Tongue (tissue), 1 donor: ENCODE measurements at regions not wholly inside any gene's neighbourhood (a gene's known extent, or its start where the extent isn't known, plus 50 kb on each side); places are given as distances from the start of the nearest gene placed in this dataset.

Experiments used
- DNase-seq: peaks from one replicate; pipeline ENCODE4 v3.0.0-alpha.2; 2015

GRCh38 chr5:82356808-82357671 lies 78.9 kb upstream of the RPS23 start:
- DNase-seq: peak; percentile 80

GRCh38 chr5:82356021-82356420 lies 77.9 kb upstream of the RPS23 start:
- no peak for DNase-seq

DNA sequence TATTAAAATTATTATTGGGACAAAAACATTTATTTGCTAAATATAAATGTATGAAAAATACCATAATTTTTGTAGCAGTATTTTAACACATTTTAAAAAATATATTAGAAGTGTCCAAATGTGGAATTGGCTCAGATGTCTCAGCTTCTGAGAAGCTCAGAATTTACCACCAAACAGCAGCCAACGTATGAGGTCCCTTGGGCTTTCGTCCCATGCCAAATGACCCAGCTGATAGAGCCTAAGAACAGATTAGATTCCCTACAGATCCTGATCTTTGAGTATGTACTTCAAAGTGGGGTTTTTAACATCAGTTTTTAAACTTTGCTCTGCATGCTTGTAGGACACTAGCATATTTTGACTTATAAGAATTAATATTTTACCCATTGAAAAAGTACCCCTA lies 77.3 kb upstream of the RPS23 start:
- no peak for DNase-seq

DNA sequence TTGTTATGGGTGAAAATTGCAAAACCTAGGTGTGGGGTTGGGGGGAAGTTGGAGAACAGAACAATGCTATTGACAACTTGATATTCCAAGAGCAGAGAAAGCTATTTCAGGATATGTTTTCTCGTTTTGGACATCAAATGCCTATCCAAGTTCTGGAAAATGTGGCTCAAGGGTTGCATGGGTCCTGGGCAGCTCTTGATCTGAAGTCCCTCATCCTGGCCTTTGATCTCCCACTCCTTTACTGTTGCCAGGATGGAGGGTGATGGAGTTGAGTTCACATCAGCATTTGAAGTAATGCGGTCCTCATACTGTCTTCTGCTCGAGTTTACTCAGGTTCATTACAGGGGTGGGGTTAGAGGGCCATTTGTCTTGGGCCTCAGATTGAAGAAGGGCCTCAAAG lies 76.9 kb upstream of the RPS23 start:
- DNase-seq: no peak

- DNase-seq: no peak
These were observed 76.4 kb upstream of the RPS23 start for GRCh38 chr5:82354543-82354942.

DNA sequence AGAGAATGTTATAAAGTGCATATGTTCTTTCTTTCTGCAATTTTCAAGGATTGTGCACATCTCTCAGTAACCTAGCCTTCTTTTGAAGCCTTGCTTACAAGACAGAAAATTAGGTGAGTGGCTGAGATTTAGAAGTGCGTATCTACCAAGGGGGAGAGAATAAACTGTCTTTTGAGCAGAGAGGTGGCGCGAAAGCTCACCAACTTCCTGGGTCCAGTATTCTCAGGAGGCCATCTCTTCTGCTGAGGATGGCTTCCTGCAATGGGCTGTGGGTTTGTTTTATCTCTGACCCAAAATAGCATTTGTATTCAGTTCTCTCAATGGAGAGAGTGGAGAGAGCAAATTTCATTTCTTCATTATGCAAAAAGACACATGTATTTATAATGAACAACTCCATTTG lies 75.4 kb upstream of the RPS23 start:
- no peak for DNase-seq

GRCh38 chr5:82352146-82352791 lies 74.1 kb upstream of the RPS23 start:
- no peak for DNase-seq

DNA sequence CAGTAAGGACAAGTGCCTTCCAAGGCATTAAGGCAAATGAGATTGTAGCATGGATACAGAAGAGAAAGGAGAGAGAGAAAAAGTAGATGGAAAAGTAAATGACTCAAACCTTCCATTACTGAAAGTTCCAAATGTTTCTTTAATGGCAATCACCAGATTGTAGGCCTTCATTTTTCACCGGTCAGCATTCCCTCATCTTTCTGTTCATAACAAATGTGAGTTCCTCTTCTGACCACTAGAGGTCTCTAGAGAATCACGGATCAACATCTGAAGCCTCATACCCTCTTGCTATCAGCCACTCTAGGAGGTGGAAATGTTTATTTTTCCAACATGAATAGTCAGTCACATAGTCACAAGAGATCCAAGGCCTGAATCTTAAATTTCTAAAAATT lies 73.6 kb upstream of the RPS23 start:
- peak; percentile 90 for DNase-seq

- no peak for DNase-seq
These were observed 73.1 kb upstream of the RPS23 start for GRCh38 chr5:82351297-82351696.

- no peak for DNase-seq
These were observed 71.5 kb upstream of the RPS23 start for GRCh38 chr5:82349652-82350051.

GRCh38 chr5:82348784-82349425 lies 70.8 kb upstream of the RPS23 start:
- DNase-seq: peak; percentile 64

DNA sequence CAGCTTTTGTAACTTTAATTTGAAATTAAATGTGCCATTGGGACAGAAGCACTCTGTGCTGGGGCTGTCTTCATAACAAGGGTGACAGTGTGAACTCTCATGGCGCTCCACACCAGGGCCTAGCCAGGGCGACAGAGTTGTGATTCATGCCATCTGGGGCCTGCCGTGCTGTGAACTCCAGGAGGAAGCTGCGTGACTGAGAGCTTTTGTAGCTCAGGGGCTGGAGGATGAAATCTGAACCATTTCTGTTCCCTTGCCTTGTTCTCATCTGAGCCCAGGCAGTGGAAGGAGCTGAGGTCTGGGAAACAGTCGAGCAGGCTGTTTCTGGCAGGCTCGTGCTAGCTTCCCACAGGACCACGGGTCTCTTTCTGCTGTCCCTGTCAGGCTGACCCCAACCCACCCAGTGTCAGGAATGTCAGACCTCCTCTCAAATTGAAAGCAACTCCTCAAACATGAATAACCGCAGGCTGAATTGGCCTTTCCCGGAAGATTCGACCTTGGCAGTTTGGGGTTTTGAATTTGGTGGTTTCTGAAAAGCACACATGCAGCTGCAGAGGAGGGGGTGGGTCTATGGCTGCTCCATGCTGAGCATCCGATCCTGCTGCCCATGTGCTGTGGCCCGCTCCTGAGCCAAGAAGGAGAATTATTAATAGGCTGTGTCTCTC lies 69.2 kb upstream of the RPS23 start:
- DNase-seq: peak; percentile 88

DNA sequence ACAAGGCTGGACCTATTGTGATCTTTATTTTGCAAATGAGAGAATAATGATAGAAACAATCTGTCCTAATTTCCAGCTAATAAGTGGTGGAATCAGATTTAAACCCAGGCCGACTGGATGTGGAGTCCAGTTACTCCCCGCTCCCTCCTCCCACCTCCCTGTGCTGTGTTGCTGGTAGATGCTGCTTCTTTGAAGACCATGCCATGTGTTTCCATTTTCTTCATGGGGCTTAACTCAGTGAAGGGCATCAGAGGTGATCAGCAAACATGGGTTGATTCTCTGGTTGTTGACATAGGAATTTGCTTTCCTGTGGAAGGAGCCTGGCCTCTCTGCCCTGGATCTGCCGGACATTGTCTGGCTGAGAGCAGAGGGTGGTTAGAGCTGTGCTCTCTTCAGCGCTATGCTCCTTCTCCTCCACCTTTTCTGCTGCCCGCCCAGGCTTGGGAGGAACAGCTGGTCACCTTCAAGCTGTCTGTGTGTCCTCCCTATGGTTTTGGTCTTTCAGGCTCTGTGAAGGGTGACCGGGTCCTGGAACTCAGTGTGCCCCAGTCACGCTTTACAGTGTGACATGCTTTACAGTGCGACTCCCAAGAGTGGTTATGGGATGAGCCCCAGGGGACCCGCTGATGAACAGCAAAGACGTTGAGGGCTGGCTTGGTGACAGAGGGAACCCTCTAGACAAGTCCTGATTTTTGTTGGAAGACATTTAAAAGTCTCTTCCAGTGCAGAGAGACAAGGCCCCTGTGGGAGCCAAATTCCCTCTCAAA lies 68.4 kb upstream of the RPS23 start:
- peak; percentile 40 for DNase-seq

GRCh38 chr5:82345108-82345507 lies 67.0 kb upstream of the RPS23 start:
- no peak for DNase-seq

GRCh38 chr5:82341325-82341724 lies 63.2 kb upstream of the RPS23 start:
- DNase-seq: no peak

DNA sequence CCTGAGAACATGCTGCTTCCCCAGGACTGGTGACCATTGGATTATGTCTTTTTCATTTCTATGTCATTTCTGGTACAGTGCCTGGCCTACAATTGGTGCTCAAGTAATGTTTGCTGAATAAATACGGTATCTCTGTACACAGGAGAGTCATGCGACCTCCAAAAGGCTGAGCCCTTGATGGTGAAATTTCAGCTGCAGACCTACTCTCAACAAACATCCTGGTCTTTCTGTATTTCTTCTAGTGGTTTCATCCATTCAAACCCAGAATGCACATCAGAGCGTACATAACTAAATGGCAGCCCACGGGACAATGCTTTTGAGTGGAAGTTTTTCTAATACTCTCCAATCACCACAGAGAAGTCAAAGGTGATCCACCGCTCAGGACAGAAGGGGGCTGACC lies 62.6 kb upstream of the RPS23 start:
- DNase-seq: no peak

- DNase-seq: peak; percentile 27
These were observed 61.6 kb upstream of the RPS23 start for GRCh38 chr5:82339792-82340191.

DNA sequence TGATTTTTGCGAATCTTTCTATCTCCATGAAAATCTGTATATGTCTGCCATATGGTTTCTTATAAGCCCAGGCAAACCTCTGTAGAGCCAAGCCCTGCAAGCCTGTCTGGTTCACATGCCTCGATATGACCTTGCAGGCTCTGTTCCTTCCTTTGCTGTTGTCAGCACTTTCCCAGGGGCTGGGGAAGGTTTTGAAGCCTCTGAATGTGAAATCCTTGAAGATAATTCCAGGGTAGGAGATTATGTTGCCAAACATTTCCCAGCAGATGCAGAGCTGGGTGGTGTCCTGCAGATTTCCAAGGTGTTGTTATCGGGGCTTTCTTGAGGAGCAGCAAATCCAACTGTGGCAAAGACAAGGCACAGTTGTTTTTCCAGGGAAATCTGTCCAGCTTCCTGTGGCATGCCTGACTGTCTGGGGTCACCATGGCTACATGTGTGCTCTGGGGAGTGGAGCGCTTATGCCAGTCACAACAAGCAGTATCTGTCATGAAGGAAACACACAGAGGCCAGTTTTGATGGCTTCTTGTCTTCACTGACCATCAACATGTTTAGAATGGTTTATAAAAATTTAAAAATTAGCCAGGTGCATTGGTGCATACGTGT lies 60.7 kb upstream of the RPS23 start:
- no peak for DNase-seq

DNA sequence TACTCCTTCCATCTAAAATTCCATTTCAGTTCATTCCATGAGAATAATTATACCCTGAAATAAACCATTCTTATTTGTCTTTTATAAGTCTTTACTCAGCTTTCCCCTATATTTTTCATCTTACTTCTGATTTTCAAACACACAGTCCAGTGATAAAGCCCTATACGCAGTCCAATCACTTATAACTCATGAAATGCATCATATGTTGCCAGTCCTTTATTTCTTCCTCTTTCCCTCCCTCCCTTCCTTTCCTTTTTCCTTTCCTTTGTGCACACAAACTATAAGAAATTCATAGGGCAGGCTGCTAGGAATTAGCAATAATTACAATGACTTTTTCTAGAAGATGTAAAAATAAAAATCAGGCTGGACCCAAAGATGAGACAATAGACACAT lies 58.8 kb upstream of the RPS23 start:
- DNase-seq: no peak

- DNase-seq: no peak
These were observed 58.2 kb upstream of the RPS23 start for GRCh38 chr5:82336226-82336958.

DNA sequence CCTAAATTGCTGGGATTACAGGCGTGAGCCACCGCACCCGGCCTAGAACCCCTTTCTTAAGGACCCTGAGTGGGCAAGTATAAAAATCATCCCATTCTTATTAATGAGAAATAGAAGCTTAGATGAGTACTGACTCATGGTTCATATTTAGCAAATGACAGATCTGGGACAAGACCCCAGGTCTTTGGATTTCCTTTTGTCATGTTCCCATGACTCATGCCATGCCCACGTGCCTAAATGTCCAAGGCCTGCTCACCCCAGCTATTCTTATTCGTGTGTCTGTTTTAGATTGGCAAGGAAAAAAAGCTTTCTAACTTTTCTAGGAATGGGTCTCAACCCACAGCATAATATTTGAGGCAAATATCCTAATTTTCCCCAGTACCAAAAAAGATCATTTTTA lies 57.7 kb upstream of the RPS23 start:
- no peak for DNase-seq
